ENCODE measurements at regions not wholly inside any gene's neighbourhood (a gene's known extent, or its start where the extent isn't known, plus 50 kb on each side); places are given as distances from the start of the nearest gene placed in this dataset.
"Not testable (repeated sequence)": the region's sequence is repeated elsewhere in the genome, so short reads cannot be mapped to it uniquely, and the experiment has no call there.

DNA sequence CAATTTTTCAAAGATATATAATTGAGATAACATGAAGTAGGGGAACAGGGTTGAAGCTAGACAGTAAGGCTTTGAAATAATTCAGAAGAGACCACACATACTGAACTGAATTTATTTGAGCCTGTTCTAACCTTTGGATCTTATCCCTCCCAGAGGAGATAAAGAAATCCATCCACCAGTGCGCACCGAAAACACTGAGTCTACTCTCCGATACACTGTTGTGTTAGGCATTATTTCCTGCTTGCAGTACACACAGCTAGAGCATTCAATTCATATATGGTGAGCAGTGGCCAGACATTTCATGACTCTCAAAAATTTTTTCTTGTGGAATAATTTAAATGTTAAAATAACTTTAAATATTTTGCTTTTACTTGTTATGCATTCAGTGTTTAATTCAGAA, 342.7 kb downstream of the GPD2 start:
- no peak for DNase-seq (ENCODE audit: low spot score)

DNA sequence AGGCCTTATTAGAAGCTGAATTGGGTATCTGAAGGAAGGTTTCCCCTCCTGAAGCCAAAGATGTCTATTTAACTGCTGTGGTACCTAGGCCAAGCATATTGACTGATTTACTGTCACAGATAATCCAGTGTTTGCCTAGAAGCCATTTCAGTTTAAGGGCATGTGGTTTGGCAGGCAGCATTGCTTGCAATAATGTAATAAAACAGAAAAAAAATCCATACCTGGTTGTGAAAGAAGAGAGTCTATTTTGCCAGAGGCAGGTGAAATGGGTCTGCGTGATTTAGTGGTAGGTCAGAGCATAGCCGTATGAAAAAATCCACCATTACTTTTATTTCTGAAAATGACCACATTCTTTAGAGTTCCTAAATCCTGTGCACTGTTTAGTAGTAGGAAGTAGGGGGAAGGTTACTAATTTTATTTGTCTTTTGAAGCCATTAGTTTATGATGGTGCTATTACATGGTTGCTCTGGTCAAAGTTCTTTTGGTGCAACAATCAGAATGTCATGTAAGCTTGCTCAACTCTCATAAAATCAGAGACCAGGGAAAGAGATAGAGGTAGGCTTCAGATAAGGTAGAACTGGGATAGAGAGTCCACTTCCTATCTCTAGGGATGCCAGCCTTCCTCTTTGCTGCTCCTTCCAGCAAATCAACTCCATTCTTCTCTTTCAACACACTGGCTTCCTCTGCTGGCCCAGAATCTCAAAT, 343.4 kb downstream of the GPD2 start:
- DNase-seq (ENCODE audit: low spot score), result no peak

GRCh38 chr2:156781677-156782076, 345.5 kb downstream of the GPD2 start:
- DNase-seq (ENCODE audit: low spot score), result not testable (repeated sequence)

- no peak for DNase-seq (ENCODE audit: low spot score)
Measured at GRCh38 chr2:156784020-156784701, 348.0 kb downstream of the GPD2 start.

DNA sequence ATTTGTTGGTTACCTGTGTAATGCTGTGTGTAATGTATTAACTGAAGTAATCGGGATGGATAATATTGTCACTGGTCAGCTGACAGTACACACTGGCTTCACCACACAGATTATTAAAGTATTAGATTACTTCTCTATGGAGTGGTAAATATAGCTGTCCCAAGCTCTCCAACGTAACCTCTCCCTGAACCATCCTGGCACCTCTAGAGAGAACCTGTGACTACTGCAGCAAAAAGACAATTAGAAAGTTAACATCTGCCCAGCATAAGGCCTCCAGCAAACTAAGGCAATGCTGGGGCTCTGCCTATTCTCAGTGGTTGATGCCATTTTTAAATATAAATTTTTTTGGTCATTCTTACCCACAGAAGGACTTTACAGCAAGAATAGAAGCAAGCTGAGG, 351.3 kb downstream of the GPD2 start:
- no peak for DNase-seq (ENCODE audit: low spot score)

DNA sequence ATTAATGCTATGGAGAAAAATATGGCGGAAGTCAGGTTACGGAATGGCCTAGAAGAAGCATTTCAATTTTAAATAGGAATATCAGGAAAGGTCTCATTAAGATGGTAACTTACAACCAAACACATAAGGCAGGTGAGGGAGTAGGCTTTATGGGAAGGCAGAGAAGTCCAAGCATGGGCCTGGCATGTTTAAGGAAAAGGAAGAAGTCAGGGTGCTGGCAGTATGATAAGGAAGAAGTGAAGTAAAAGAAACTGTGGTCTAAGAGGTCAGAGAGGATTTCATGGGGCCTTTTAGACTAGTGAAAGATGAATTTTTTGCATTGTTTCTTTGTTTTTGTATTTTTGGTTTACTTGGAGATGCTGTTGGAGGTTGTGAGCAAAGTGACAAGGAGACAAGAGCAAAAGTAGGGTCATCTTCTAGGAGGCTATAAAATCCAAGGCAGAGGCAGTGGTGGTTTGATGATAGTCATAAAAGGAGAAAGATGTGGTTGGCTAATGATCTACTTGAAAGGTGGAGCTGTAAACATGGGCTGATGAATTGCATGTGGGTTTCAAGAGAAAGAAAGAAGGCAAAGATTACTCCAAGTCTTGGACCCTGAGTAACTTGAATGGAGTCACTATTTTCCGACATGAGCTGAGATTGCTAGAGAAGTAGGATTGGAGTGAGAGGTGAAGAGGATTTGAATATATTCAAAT, 354.3 kb downstream of the GPD2 start:
- DNase-seq (ENCODE audit: low spot score), result no peak

GRCh38 chr2:156792242-156792840, 356.2 kb downstream of the GPD2 start:
- no peak for DNase-seq (ENCODE audit: low spot score)

GRCh38 chr2:156797832-156798231, 361.7 kb downstream of the GPD2 start:
- no peak for DNase-seq (ENCODE audit: low spot score)

DNA sequence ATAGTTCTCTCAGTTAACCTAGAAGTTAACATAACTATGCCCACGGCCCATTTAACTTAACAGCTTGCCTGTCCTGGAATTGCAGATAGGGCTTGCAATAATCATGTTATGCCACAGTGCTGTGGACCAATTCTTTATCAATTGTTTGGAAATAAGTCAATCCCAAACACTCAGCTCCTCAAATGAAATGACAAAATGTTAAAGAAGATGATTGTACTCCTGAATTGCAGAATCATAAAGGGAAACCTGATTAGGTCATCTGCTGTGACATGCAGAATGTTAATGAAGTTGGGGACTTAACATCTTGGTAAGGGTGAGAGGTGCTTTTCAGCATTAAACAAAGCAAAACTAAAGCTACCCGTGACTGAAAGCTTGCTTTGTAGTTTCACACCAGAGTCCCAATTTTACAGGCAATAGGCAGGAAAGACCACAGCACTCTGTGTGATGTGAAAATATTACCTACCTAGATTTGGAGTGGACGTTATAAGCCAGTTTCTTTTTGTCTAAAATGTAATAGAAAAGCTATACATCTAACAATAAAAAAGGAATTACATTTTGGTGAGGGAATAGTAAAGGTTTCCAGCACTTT, 364.0 kb downstream of the GPD2 start:
- no peak for DNase-seq (ENCODE audit: low spot score)

- no peak for DNase-seq (ENCODE audit: low spot score)
Measured at GRCh38 chr2:156800781-156801361, 364.7 kb downstream of the GPD2 start.

GRCh38 chr2:156803243-156803642, 367.1 kb downstream of the GPD2 start:
- no peak for DNase-seq (ENCODE audit: low spot score)

DNA sequence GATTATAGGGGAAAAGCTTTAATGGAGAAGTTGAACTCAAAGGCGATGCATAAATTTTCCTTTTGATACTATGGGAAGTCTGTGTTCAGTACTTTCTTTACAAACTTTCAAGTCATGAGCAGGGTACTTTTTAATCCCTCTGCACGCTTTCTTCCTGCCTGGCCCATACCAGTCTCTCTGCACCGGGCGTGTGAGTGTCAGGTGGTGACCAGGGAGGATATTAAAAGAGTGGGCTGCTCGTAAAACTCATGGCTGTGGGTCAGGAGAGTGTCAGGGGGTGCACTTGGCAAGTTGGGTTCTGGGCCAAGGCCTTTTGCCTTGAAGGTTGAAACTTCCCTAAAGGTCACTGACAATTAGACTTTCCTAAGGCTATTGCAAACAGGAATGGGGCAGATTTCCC, 367.8 kb downstream of the GPD2 start:
- no peak for DNase-seq (ENCODE audit: low spot score)

GRCh38 chr2:156810094-156810493, 373.9 kb downstream of the GPD2 start:
- DNase-seq (ENCODE audit: low spot score), result no peak

DNA sequence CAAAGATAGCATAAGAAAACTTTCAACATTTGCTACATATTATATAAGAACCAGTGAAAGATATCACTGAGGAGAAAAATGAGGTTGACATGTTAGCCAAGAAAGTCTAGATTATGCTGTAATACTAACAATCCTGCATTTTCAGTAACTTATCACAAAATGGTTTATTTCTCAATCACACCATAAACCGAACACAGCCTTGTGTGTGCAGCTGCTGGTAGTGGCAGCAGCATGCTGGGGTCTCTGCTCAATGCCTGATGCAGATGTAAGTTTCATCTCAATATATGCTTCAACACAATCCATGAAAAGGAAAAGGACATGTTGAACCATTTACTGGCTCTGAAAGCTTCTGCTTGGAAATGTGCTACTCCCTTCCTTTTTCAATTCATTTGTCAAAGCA, 376.3 kb downstream of the GPD2 start:
- no peak for DNase-seq (ENCODE audit: low spot score)

GRCh38 chr2:156817430-156817829, 381.3 kb downstream of the GPD2 start:
- no peak for DNase-seq (ENCODE audit: low spot score)

DNA sequence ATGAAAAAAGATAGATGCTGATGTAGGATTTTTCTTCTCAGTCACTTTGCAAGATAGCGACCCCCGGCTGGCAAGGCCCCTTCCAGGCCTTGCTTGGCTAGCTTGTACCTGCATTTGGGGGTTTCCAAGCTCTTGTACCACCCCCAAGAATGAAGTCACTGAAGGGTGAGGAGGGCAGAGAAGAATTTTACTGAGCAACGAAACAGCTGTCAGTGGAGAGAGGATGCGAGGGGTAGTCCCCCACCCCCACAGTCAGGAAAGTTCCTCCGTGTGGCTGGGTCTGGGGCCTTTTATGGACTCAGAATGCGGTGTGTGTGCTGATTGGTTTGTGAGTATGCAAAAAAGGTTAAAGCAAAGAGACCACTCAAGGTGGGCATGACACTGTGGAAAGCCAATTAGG, 382.0 kb downstream of the GPD2 start:
- DNase-seq (ENCODE audit: low spot score), result no peak

- no peak for DNase-seq (ENCODE audit: low spot score)
Measured at GRCh38 chr2:156818944-156819343, 382.8 kb downstream of the GPD2 start.

DNA sequence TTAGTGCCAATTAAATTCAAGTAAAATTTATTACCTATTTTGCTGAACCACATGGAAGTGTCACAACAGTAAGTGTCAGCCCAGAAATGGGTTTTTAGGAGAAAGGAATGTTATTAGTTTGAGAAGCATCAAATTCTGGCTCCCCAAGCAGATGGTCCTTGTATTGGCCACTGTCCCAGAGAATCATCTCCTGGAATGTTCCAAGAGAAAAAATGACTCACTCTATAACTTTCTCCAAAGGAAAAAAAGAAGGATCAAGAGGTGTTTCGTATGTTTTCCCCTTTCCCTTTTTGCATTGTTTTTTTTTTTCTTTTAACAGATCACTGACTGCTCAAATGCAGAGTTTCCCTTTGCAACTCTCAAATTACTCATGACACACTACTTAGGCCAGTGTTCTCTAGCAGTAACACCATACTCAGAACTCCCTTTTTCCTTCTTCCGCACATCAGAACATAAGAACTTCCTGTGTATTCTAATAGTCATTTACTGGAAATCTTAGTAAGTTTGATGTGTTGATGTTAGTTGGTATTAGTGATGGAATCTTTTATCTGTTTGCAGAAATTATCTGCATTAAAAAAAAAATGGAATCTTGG, 390.3 kb downstream of the GPD2 start:
- DNase-seq (ENCODE audit: low spot score), result no peak

GRCh38 chr2:156834431-156834830, 398.3 kb downstream of the GPD2 start:
- DNase-seq (ENCODE audit: low spot score), result no peak

GRCh38 chr2:156837635-156838370, 401.6 kb downstream of the GPD2 start:
- DNase-seq (ENCODE audit: low spot score), result no peak

DNA sequence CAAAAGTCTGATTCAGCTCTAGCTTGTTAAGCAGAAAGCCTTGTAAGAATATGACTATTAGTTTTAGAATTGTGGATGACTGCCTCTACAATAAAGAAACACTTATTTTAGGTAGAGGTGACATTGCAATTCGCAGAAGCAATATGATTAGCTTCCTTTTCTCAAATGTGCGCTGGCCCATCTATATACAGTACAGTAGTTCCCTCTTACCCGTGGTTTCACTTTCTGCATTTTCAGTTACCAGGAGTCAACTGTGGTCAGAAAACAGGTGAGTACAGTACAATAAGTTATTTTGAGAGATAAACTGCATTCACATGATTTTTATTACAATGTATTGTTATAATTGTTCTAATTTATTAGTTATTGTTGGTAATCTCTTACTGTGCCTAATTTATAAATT, 405.1 kb downstream of the GPD2 start:
- DNase-seq (ENCODE audit: low spot score), result no peak

Data from mucosa of gallbladder (tissue), 1 donor.